ENCODE measurements at regions not wholly inside any gene's neighbourhood (a gene's known extent, or its start where the extent isn't known, plus 50 kb on each side); places are given as distances from the start of the nearest gene placed in this dataset.

- no peak for TF ChIP-seq CTCF (IDR thresholded peaks at IDR 0.05; ENCODE audit: low read depth, low read length)
- TF ChIP-seq POLR2A (IDR thresholded peaks at IDR 0.05; ENCODE audit: extremely low read depth, insufficient read length) = no peak
Measured at GRCh38 chr14:105773584-105773983, 247.2 kb downstream of the TMEM121 start.

All from NB4 (cell line).